ENCODE measurements at regions not wholly inside any gene's neighbourhood (a gene's known extent, or its start where the extent isn't known, plus 50 kb on each side); places are given as distances from the start of the nearest gene placed in this dataset.
"Not testable (repeated sequence)": the region's sequence is repeated elsewhere in the genome, so short reads cannot be mapped to it uniquely, and the experiment has no call there.

DNA sequence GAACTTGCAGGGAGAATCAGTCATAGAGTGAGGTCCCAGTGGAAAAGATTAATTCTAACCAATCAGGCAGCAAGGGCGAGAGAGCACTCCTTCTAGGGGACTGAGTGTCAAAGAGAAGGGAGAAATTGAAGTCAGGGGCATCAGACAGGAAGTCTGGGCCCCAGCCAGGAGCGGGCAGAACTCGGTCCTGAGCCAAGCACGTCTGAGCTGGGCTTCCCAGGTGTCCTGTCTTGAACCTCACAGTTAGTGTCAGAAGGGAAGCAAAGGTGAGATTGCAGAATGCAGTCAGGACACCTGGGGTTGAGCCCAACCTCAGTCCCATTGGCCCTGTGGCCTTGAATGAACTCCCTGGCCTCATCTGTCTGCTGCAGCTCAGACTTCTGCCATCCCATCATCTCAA, 220.9 kb downstream of the SMAD2 start:
- DNase-seq, result no peak
- H3K36me3 Mint-ChIP-seq (ENCODE audit: low read depth), result no peaks in the 10 kb centered on the region
- no peak for TF ChIP-seq CTCF (IDR thresholded peaks at IDR 0.05)
- H3K4me1 Mint-ChIP-seq, result no peaks in the 10 kb centered on the region
- peaks cover 40% of the 10 kb centered on the region for H3K27me3 Mint-ChIP-seq (ENCODE audit: low read depth, poor library complexity)
- H3K27ac Mint-ChIP-seq, result no peak overlapping the region
- no peak overlapping the region for H3K4me3 Mint-ChIP-seq
- H3K9me3 Mint-ChIP-seq, result peaks cover 4% of the 10 kb centered on the region

GRCh38 chr18:47708206-47708605, 222.3 kb downstream of the SMAD2 start:
- Mint-ChIP-seq H3K27ac (no peak overlapping the region), H3K9me3 (peaks cover 6% of the 10 kb centered on the region), H3K4me3 (no peak overlapping the region), H3K36me3 (ENCODE audit: low read depth) (no peaks in the 10 kb centered on the region), H3K4me1 (no peaks in the 10 kb centered on the region), H3K27me3 (ENCODE audit: low read depth, poor library complexity) (peaks cover 35% of the 10 kb centered on the region)
- TF ChIP-seq CTCF (IDR thresholded peaks at IDR 0.05), result no peak
- DNase-seq, result no peak

GRCh38 chr18:47701134-47701533, 229.3 kb downstream of the SMAD2 start:
- no peak for TF ChIP-seq CTCF (IDR thresholded peaks at IDR 0.05)
- Mint-ChIP-seq H3K36me3 (ENCODE audit: low read depth) (no peaks in the 10 kb centered on the region), H3K9me3 (peaks cover 6% of the 10 kb centered on the region), H3K27ac (peak overlapping the region; percentile 50), H3K27me3 (ENCODE audit: low read depth, poor library complexity) (peaks cover 28% of the 10 kb centered on the region), H3K4me3 (no peak overlapping the region), H3K4me1 (peaks cover 5% of the 10 kb centered on the region)
- no peak for DNase-seq

- Mint-ChIP-seq H3K4me1 (peaks cover 5% of the 10 kb centered on the region), H3K9me3 (no peaks in the 10 kb centered on the region), H3K27ac (no peak overlapping the region), H3K4me3 (no peak overlapping the region), H3K27me3 (ENCODE audit: low read depth, poor library complexity) (peaks cover 33% of the 10 kb centered on the region), H3K36me3 (ENCODE audit: low read depth) (no peaks in the 10 kb centered on the region)
- no peak for TF ChIP-seq CTCF (IDR thresholded peaks at IDR 0.05)
- DNase-seq, result no peak
Observed at GRCh38 chr18:47696870-47697269, 233.6 kb downstream of the SMAD2 start.

- DNase-seq, result no peak
- no peak overlapping the region for H3K27ac Mint-ChIP-seq
- H3K4me3 Mint-ChIP-seq, result no peak overlapping the region
- H3K4me1 Mint-ChIP-seq, result peaks cover 5% of the 10 kb centered on the region
- H3K36me3 Mint-ChIP-seq (ENCODE audit: low read depth), result no peaks in the 10 kb centered on the region
- H3K9me3 Mint-ChIP-seq, result no peaks in the 10 kb centered on the region
- H3K27me3 Mint-ChIP-seq (ENCODE audit: low read depth, poor library complexity), result peaks cover 25% of the 10 kb centered on the region
- no peak for TF ChIP-seq CTCF (IDR thresholded peaks at IDR 0.05)
Observed at GRCh38 chr18:47691611-47692010, 238.8 kb downstream of the SMAD2 start.

DNA sequence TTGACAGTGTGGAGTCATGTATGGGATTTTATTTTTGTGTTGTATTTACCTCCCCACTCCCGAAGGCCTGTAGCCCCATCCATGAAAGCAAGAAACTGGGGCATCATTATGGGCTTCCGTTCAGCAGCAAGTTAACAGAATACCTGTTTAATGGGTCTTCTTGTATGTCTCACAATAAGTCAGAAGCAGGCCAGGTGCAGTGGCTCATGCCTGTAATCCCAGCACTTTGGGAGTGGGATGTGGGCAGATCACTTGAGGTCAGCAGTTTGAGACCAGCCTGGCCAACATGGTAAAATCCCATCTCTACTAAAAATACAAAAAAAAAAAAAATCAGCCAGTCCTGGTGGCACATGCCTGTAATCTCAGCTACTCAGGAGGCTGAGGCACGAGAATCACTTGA, 239.7 kb downstream of the SMAD2 start:
- not testable (repeated sequence) for H3K27ac Mint-ChIP-seq; H3K4me3 Mint-ChIP-seq; DNase-seq; H3K36me3 Mint-ChIP-seq (ENCODE audit: low read depth); H3K9me3 Mint-ChIP-seq; H3K4me1 Mint-ChIP-seq
- peaks cover 29% of the 10 kb centered on the region for H3K27me3 Mint-ChIP-seq (ENCODE audit: low read depth, poor library complexity)
